SK-N-SH (cell line): ENCODE measurements at regions not wholly inside any gene's neighbourhood (a gene's known extent, or its start where the extent isn't known, plus 50 kb on each side); places are given as distances from the start of the nearest gene placed in this dataset.

Experiments
- CHD2 ChIP-seq: fragments of 150-350 bp; IDR thresholded peaks from 2 replicates; pipeline ENCODE4 v1.6.1; 2018; ENCODE audit warnings: low read length; ENCODE audit not compliant: partially characterized antibody
- EP300 ChIP-seq, 2 experiments: IDR thresholded peaks; 2 replicates each; pipeline versions ENCODE4 v1.4.0 to v1.6.1; 2012; ENCODE audit warnings: borderline replicate concordance in 1 of 2, low read depth in 1 of 2, low read length in 1 of 2
- NRF1 ChIP-seq: IDR thresholded peaks from 2 replicates; pipeline ENCODE4 v1.6.1; 2012; ENCODE audit warnings: low read depth, mild to moderate bottlenecking, low read length
- RAD21 ChIP-seq: IDR thresholded peaks from 2 replicates; pipeline ENCODE4 v1.6.1; 2012; ENCODE audit warnings: mild to moderate bottlenecking, low read length
- RCOR1 ChIP-seq: fragments of 150-350 bp; IDR thresholded peaks from 2 replicates; pipeline ENCODE4 v1.6.1; 2017; ENCODE audit warnings: antibody characterized with exemption, low read length
- SIN3A ChIP-seq: IDR thresholded peaks from 2 replicates; pipeline ENCODE4 v1.6.1; 2012; ENCODE audit warnings: low read depth, mild to moderate bottlenecking, low read length, moderate library complexity, borderline replicate concordance
- SMC3 ChIP-seq: IDR thresholded peaks from 2 replicates; pipeline ENCODE4 v1.6.1; 2012; ENCODE audit warnings: low read depth, low read length, improper control_type of control experiment
- TCF12 ChIP-seq: IDR thresholded peaks from 2 replicates; pipeline ENCODE4 v1.4.0; 2012
- YY1 ChIP-seq: IDR thresholded peaks from 2 replicates; pipeline ENCODE4 v1.4.0; 2012; ENCODE audit warnings: low read depth, mild to moderate bottlenecking
- TF ChIP-seq, protein P1 (sequence below): fragments of 200-600 bp; sonication (generic); IDR thresholded peaks from 2 replicates; pipeline ENCODE4 v1.6.1; 2017; ENCODE audit warnings: antibody characterized with exemption, mild to moderate bottlenecking, moderate library complexity
- TF ChIP-seq, protein P2 (sequence below): fragments of 150-350 bp; IDR thresholded peaks from 2 replicates; pipeline ENCODE4 v1.6.1; 2016; ENCODE audit warnings: mild to moderate bottlenecking, low read depth, low read length
- TF ChIP-seq, protein P3 (sequence below): IDR thresholded peaks from 2 replicates; pipeline ENCODE4 v1.4.0; 2012; ENCODE audit warnings: low read depth, borderline replicate concordance
- TF ChIP-seq, protein P4 (sequence below): IDR thresholded peaks from 2 replicates; pipeline ENCODE4 v1.4.0; 2012; ENCODE audit warnings: low read depth
- TF ChIP-seq, protein P5 (sequence below): IDR thresholded peaks from 2 replicates; pipeline ENCODE4 v1.6.1; 2012; ENCODE audit warnings: mild to moderate bottlenecking, low read depth, low read length, moderate library complexity

DNA sequence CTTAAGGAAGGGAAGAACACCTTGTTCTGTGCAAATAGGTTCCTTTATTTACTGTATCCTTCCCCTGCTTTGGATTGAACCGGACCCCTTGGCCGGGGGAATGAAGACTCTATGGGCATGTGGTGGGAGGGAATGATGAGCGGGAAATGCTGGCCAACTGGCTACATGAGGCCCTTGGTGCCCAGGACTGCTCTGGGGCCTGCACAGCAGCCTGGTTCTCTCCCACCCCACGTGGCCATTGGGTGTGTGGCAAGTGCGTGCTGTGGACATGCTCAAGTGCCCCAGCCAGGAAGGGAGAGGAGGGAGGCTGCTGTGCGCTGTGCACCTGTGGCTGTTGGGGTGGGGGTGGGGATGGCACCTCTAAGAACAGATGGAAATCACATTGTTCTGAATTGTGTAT, 917.0 kb upstream of the GHITM start:
- TF ChIP-seq, protein P1, sequence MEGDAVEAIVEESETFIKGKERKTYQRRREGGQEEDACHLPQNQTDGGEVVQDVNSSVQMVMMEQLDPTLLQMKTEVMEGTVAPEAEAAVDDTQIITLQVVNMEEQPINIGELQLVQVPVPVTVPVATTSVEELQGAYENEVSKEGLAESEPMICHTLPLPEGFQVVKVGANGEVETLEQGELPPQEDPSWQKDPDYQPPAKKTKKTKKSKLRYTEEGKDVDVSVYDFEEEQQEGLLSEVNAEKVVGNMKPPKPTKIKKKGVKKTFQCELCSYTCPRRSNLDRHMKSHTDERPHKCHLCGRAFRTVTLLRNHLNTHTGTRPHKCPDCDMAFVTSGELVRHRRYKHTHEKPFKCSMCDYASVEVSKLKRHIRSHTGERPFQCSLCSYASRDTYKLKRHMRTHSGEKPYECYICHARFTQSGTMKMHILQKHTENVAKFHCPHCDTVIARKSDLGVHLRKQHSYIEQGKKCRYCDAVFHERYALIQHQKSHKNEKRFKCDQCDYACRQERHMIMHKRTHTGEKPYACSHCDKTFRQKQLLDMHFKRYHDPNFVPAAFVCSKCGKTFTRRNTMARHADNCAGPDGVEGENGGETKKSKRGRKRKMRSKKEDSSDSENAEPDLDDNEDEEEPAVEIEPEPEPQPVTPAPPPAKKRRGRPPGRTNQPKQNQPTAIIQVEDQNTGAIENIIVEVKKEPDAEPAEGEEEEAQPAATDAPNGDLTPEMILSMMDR = no peak
- TF ChIP-seq, protein P2, sequence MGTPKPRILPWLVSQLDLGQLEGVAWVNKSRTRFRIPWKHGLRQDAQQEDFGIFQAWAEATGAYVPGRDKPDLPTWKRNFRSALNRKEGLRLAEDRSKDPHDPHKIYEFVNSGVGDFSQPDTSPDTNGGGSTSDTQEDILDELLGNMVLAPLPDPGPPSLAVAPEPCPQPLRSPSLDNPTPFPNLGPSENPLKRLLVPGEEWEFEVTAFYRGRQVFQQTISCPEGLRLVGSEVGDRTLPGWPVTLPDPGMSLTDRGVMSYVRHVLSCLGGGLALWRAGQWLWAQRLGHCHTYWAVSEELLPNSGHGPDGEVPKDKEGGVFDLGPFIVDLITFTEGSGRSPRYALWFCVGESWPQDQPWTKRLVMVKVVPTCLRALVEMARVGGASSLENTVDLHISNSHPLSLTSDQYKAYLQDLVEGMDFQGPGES = no peak
- TF ChIP-seq SMC3 = no peak
- no peak for TF ChIP-seq TCF12
- no peak for TF ChIP-seq RAD21
- TF ChIP-seq CHD2 = no peak
- TF ChIP-seq, protein P3, sequence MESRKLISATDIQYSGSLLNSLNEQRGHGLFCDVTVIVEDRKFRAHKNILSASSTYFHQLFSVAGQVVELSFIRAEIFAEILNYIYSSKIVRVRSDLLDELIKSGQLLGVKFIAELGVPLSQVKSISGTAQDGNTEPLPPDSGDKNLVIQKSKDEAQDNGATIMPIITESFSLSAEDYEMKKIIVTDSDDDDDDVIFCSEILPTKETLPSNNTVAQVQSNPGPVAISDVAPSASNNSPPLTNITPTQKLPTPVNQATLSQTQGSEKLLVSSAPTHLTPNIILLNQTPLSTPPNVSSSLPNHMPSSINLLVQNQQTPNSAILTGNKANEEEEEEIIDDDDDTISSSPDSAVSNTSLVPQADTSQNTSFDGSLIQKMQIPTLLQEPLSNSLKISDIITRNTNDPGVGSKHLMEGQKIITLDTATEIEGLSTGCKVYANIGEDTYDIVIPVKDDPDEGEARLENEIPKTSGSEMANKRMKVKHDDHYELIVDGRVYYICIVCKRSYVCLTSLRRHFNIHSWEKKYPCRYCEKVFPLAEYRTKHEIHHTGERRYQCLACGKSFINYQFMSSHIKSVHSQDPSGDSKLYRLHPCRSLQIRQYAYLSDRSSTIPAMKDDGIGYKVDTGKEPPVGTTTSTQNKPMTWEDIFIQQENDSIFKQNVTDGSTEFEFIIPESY = no peak
- TF ChIP-seq RCOR1 = no peak
- TF ChIP-seq, protein P4, sequence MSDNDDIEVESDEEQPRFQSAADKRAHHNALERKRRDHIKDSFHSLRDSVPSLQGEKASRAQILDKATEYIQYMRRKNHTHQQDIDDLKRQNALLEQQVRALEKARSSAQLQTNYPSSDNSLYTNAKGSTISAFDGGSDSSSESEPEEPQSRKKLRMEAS = no peak
- TF ChIP-seq, protein P5, sequence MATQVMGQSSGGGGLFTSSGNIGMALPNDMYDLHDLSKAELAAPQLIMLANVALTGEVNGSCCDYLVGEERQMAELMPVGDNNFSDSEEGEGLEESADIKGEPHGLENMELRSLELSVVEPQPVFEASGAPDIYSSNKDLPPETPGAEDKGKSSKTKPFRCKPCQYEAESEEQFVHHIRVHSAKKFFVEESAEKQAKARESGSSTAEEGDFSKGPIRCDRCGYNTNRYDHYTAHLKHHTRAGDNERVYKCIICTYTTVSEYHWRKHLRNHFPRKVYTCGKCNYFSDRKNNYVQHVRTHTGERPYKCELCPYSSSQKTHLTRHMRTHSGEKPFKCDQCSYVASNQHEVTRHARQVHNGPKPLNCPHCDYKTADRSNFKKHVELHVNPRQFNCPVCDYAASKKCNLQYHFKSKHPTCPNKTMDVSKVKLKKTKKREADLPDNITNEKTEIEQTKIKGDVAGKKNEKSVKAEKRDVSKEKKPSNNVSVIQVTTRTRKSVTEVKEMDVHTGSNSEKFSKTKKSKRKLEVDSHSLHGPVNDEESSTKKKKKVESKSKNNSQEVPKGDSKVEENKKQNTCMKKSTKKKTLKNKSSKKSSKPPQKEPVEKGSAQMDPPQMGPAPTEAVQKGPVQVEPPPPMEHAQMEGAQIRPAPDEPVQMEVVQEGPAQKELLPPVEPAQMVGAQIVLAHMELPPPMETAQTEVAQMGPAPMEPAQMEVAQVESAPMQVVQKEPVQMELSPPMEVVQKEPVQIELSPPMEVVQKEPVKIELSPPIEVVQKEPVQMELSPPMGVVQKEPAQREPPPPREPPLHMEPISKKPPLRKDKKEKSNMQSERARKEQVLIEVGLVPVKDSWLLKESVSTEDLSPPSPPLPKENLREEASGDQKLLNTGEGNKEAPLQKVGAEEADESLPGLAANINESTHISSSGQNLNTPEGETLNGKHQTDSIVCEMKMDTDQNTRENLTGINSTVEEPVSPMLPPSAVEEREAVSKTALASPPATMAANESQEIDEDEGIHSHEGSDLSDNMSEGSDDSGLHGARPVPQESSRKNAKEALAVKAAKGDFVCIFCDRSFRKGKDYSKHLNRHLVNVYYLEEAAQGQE = no peak
- no peak for TF ChIP-seq EP300 (IDR thresholded peaks at IDR 0.05; ENCODE audit: borderline replicate concordance in 1 of 2, low read depth in 1 of 2, low read length in 1 of 2)
- no peak for TF ChIP-seq SIN3A
- no peak for TF ChIP-seq NRF1
- TF ChIP-seq YY1 = no peak
